HL-60 (cell line): ENCODE measurements at regions not wholly inside any gene's neighbourhood (a gene's known extent, or its start where the extent isn't known, plus 50 kb on each side); places are given as distances from the start of the nearest gene placed in this dataset.

ENCODE experiments used
- CTCF ChIP-seq: IDR thresholded peaks from one replicate; pipeline ENCODE4 v1.5.1; 2011; ENCODE audit warnings: low read length, control low read depth, inconsistent platforms; ENCODE audit not compliant: insufficient read depth
- POLR2AphosphoS5 ChIP-seq: IDR thresholded peaks from 2 replicates; pipeline ENCODE4 v1.6.1; 2012; ENCODE audit warnings: low read depth

- TF ChIP-seq CTCF (no peak), POLR2AphosphoS5 (no peak)
Measured at GRCh38 chr16:79492036-79492435, 108.5 kb downstream of the MAF start.
